K562 (cell line): ENCODE measurements at regions not wholly inside any gene's neighbourhood (a gene's known extent, or its start where the extent isn't known, plus 50 kb on each side); places are given as distances from the start of the nearest gene placed in this dataset.

Source experiments
- MAZ ChIP-seq, 2 experiments: fragments of 450-650 bp in 1 of 2; sonication (generic) in 1 of 2; formaldehyde crosslinking; IDR thresholded peaks in 1 of 2; conservative IDR thresholded peaks in 1 of 2; 2 replicates each; pipeline versions ENCODE4 v1.4.0 to v1.5.0; 2020; ENCODE audit warnings: mild to moderate bottlenecking in 1 of 2, missing genetic modification reagents in 1 of 2
- MTA3 ChIP-seq: fragments of 450-650 bp; formaldehyde crosslinking; IDR thresholded peaks from 2 replicates; pipeline ENCODE4 v1.6.1; 2017; ENCODE audit warnings: mild to moderate bottlenecking, borderline replicate concordance
- POLR2A ChIP-seq: fragments of 450-650 bp; conservative IDR thresholded peaks from 2 replicates; pipeline ENCODE4 v1.6.1; 2016
- SIN3B ChIP-seq: fragments of 450-650 bp; IDR thresholded peaks from 2 replicates; pipeline ENCODE4 v1.6.1; 2017; ENCODE audit warnings: low read depth, mild to moderate bottlenecking, moderate library complexity
- TAL1 ChIP-seq: fragments of 450-650 bp; IDR thresholded peaks from 2 replicates; pipeline ENCODE4 v1.6.1; 2016; ENCODE audit warnings: mild to moderate bottlenecking
- ZNF766 ChIP-seq: fragments of 200-800 bp; sonication (Bioruptor generic); conservative IDR thresholded peaks from 2 replicates; pipeline ENCODE4 v1.6.1; 2016; ENCODE audit warnings: missing genetic modification characterization, missing compliant biosample characterization
- TF ChIP-seq, protein P1 (sequence below), 3 experiments: IDR thresholded peaks in 2 of 3; conservative IDR thresholded peaks in 1 of 3; 2 replicates each; pipeline ENCODE4 v1.5.1; 2011 to 2012; ENCODE audit warnings: low read length in 3 of 3, mild to moderate bottlenecking in 3 of 3, control low read depth in 2 of 3, improper control_type of control experiment in 1 of 3, inconsistent platforms in 1 of 3, low read depth in 1 of 3, mixed read lengths in 1 of 3, moderate library complexity in 1 of 3; ENCODE audit not compliant: insufficient read depth in 2 of 3

DNA sequence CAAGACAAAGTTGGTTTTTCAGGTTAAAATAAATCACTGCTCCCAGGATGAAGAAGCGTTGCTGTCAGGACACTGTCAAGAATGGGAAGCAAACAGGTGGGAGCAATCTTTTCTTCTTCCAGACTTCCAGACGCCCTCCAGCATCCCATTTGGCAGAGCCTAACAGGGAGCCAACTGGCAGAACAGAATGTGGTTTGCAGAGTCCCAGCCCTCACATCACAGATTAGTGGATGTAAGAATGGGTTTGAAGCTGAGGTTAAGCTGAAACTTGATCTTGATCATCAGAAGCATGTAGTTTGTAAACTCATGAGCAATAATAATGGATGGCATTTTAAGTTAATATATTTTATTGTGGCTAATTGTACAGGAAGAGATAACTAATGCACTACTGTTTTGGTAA is 636.4 kb downstream of the SLC6A15 start:
- TF ChIP-seq MTA3 (no peak), MAZ (CRISPR knock-in tag; conservative IDR thresholded peaks at IDR 0.05 in 1 of 2, IDR thresholded peaks at IDR 0.05 in 1 of 2) (no peak), POLR2A (no peak), ZNF766 (CRISPR knock-in tag) (no peak), TAL1 (no peak), SIN3B (no peak)
- TF ChIP-seq, protein P1, sequence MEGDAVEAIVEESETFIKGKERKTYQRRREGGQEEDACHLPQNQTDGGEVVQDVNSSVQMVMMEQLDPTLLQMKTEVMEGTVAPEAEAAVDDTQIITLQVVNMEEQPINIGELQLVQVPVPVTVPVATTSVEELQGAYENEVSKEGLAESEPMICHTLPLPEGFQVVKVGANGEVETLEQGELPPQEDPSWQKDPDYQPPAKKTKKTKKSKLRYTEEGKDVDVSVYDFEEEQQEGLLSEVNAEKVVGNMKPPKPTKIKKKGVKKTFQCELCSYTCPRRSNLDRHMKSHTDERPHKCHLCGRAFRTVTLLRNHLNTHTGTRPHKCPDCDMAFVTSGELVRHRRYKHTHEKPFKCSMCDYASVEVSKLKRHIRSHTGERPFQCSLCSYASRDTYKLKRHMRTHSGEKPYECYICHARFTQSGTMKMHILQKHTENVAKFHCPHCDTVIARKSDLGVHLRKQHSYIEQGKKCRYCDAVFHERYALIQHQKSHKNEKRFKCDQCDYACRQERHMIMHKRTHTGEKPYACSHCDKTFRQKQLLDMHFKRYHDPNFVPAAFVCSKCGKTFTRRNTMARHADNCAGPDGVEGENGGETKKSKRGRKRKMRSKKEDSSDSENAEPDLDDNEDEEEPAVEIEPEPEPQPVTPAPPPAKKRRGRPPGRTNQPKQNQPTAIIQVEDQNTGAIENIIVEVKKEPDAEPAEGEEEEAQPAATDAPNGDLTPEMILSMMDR (IDR thresholded peaks at IDR 0.05 in 2 of 3, conservative IDR thresholded peaks at IDR 0.05 in 1 of 3; ENCODE audit: insufficient read depth in 2 of 3, low read depth in 1 of 3, low read length in 3 of 3): no peak
